Left renal pelvis (tissue), 4 donors: ENCODE measurements at regions not wholly inside any gene's neighbourhood (a gene's known extent, or its start where the extent isn't known, plus 50 kb on each side); places are given as distances from the start of the nearest gene placed in this dataset.

ENCODE experiments used
- DNase-seq, 4 donors: peaks; one replicate each; pipeline ENCODE4 v3.0.0-alpha.2; 2013; ENCODE audit warnings: low read depth in 4 of 4, low spot score in 3 of 4

- no peak for DNase-seq
Observed at GRCh38 chr4:108567831-108568230, 52.5 kb upstream of the RPL34 start.

GRCh38 chr4:108561116-108561515 lies 59.3 kb upstream of the RPL34 start:
- DNase-seq = no peak

GRCh38 chr4:108560616-108561015 lies 59.8 kb upstream of the RPL34 start:
- DNase-seq = peak; percentile 25 to 47 (median 34)

GRCh38 chr4:108559911-108560310 lies 60.5 kb upstream of the RPL34 start:
- DNase-seq = no peak

GRCh38 chr4:108559068-108559793 lies 61.1 kb upstream of the RPL34 start:
- DNase-seq = no peak

GRCh38 chr4:108556588-108557200 lies 63.7 kb upstream of the RPL34 start:
- DNase-seq = no peak

- DNase-seq = no peak
Observed at GRCh38 chr4:108556166-108556565, 64.2 kb upstream of the RPL34 start.

- no peak for DNase-seq
Observed at GRCh38 chr4:108555701-108556100, 64.7 kb upstream of the RPL34 start.

GRCh38 chr4:108547682-108548081 lies 72.7 kb upstream of the RPL34 start:
- DNase-seq = no peak

GRCh38 chr4:108546728-108547127 lies 73.6 kb upstream of the RPL34 start:
- no peak for DNase-seq

GRCh38 chr4:108544481-108544880 lies 75.9 kb upstream of the RPL34 start:
- DNase-seq = no peak

GRCh38 chr4:108543359-108543968 lies 76.9 kb upstream of the RPL34 start:
- no peak for DNase-seq

- DNase-seq = no peak
Observed at GRCh38 chr4:108540536-108540935, 79.8 kb upstream of the RPL34 start.

GRCh38 chr4:108536577-108536976 lies 83.8 kb upstream of the RPL34 start:
- DNase-seq = no peak

GRCh38 chr4:108535757-108536156 lies 84.6 kb upstream of the RPL34 start:
- DNase-seq = no peak

- DNase-seq = no peak
Observed at GRCh38 chr4:108533876-108534275, 86.5 kb upstream of the RPL34 start.

GRCh38 chr4:108533245-108533844 lies 87.0 kb upstream of the RPL34 start:
- DNase-seq = peak in 1 of 4 donors; percentile 20

- DNase-seq = no peak
Observed at GRCh38 chr4:108532738-108533137, 87.6 kb upstream of the RPL34 start.

- DNase-seq = no peak
Observed at GRCh38 chr4:108532187-108532586, 88.2 kb upstream of the RPL34 start.

- DNase-seq = no peak
Observed at GRCh38 chr4:108531461-108531860, 88.9 kb upstream of the RPL34 start.

- DNase-seq = no peak
Observed at GRCh38 chr4:108529984-108530905, 90.1 kb upstream of the RPL34 start.
